ENCODE measurements at regions not wholly inside any gene's neighbourhood (a gene's known extent, or its start where the extent isn't known, plus 50 kb on each side); places are given as distances from the start of the nearest gene placed in this dataset.

GRCh38 chr12:4830556-4831210, 79.0 kb upstream of the KCNA1 start:
- Mint-ChIP-seq H3K9me3 (no peaks in the 10 kb centered on the region; the same call in 2 of the 3 replicates), H3K4me3 (no peak overlapping the region), H3K27ac (no peak overlapping the region; the same call in 1 of the 2 replicates), H3K4me1 (peaks cover 6% of the 10 kb centered on the region), H3K36me3 (ENCODE audit: low read depth) (no peaks in the 10 kb centered on the region; the same call in 2 of the 3 replicates), H3K27me3 (ENCODE audit: insufficient read depth, low read depth, poor library complexity) (peaks cover 7% of the 10 kb centered on the region)
- DNase-seq (ENCODE audit: low spot score), result peak; percentile 24
- Histone ChIP-seq H2AFZ (no peak overlapping the region), H3K27me3 (ENCODE audit: insufficient read depth) (no peaks in the 10 kb centered on the region), H3K4me2 (no peak overlapping the region), H3K4me3 (no peak overlapping the region), H3K27ac (ENCODE audit: low read depth) (no peak overlapping the region), H3K4me1 (ENCODE audit: insufficient read depth) (no peaks in the 10 kb centered on the region; the same call in 1 of the 2 replicates), H4K20me1 (replicated peaks; ENCODE audit: insufficient read depth) (no peaks in the 10 kb centered on the region; the same call in none of the 2 replicates), H3K79me2 (replicated peaks; ENCODE audit: insufficient read depth) (no peaks in the 10 kb centered on the region), H3K36me3 (ENCODE audit: insufficient read depth) (peaks cover 5% of the 10 kb centered on the region; the same call in 1 of the 2 replicates), H3K9me2 (ENCODE audit: insufficient read depth) (no peaks in the 10 kb centered on the region), H3F3A (replicated peaks; ENCODE audit: low read depth) (no peaks in the 10 kb centered on the region)
- ATAC-seq, result peak; percentile 85
- TF ChIP-seq NANOG (IDR thresholded peaks at IDR 0.05; ENCODE audit: borderline replicate concordance), result no peak
- no peak for TF ChIP-seq ZNF331 (CRISPR knock-in tag; IDR thresholded peaks at IDR 0.05; ENCODE audit: low read depth)
- no peak for TF ChIP-seq EZH2 (IDR thresholded peaks at IDR 0.05; ENCODE audit: low read depth, unreplicated experiment)
- TF ChIP-seq ZNF114 (CRISPR knock-in tag; IDR thresholded peaks at IDR 0.05), result no peak
- TF ChIP-seq CREB1 (CRISPR knock-in tag; IDR thresholded peaks at IDR 0.05; ENCODE audit: low read depth), result no peak
- no peak for TF ChIP-seq REST (IDR thresholded peaks at IDR 0.05; ENCODE audit: unreplicated experiment)
- no peak for TF ChIP-seq STAT1 (IDR thresholded peaks at IDR 0.05; ENCODE audit: unreplicated experiment)
- no peak for TF ChIP-seq POLR2AphosphoS5 (IDR thresholded peaks at IDR 0.05; ENCODE audit: low read depth)
- TF ChIP-seq ETS1 (IDR thresholded peaks at IDR 0.05), result no peak
- TF ChIP-seq EZH2phosphoT487 (IDR thresholded peaks at IDR 0.05; ENCODE audit: unreplicated experiment), result no peak
- TF ChIP-seq, protein P1, sequence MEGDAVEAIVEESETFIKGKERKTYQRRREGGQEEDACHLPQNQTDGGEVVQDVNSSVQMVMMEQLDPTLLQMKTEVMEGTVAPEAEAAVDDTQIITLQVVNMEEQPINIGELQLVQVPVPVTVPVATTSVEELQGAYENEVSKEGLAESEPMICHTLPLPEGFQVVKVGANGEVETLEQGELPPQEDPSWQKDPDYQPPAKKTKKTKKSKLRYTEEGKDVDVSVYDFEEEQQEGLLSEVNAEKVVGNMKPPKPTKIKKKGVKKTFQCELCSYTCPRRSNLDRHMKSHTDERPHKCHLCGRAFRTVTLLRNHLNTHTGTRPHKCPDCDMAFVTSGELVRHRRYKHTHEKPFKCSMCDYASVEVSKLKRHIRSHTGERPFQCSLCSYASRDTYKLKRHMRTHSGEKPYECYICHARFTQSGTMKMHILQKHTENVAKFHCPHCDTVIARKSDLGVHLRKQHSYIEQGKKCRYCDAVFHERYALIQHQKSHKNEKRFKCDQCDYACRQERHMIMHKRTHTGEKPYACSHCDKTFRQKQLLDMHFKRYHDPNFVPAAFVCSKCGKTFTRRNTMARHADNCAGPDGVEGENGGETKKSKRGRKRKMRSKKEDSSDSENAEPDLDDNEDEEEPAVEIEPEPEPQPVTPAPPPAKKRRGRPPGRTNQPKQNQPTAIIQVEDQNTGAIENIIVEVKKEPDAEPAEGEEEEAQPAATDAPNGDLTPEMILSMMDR (conservative IDR thresholded peaks at IDR 0.05; ENCODE audit: low read depth in 2 of 2), result no peak
- TF ChIP-seq, protein P2, sequence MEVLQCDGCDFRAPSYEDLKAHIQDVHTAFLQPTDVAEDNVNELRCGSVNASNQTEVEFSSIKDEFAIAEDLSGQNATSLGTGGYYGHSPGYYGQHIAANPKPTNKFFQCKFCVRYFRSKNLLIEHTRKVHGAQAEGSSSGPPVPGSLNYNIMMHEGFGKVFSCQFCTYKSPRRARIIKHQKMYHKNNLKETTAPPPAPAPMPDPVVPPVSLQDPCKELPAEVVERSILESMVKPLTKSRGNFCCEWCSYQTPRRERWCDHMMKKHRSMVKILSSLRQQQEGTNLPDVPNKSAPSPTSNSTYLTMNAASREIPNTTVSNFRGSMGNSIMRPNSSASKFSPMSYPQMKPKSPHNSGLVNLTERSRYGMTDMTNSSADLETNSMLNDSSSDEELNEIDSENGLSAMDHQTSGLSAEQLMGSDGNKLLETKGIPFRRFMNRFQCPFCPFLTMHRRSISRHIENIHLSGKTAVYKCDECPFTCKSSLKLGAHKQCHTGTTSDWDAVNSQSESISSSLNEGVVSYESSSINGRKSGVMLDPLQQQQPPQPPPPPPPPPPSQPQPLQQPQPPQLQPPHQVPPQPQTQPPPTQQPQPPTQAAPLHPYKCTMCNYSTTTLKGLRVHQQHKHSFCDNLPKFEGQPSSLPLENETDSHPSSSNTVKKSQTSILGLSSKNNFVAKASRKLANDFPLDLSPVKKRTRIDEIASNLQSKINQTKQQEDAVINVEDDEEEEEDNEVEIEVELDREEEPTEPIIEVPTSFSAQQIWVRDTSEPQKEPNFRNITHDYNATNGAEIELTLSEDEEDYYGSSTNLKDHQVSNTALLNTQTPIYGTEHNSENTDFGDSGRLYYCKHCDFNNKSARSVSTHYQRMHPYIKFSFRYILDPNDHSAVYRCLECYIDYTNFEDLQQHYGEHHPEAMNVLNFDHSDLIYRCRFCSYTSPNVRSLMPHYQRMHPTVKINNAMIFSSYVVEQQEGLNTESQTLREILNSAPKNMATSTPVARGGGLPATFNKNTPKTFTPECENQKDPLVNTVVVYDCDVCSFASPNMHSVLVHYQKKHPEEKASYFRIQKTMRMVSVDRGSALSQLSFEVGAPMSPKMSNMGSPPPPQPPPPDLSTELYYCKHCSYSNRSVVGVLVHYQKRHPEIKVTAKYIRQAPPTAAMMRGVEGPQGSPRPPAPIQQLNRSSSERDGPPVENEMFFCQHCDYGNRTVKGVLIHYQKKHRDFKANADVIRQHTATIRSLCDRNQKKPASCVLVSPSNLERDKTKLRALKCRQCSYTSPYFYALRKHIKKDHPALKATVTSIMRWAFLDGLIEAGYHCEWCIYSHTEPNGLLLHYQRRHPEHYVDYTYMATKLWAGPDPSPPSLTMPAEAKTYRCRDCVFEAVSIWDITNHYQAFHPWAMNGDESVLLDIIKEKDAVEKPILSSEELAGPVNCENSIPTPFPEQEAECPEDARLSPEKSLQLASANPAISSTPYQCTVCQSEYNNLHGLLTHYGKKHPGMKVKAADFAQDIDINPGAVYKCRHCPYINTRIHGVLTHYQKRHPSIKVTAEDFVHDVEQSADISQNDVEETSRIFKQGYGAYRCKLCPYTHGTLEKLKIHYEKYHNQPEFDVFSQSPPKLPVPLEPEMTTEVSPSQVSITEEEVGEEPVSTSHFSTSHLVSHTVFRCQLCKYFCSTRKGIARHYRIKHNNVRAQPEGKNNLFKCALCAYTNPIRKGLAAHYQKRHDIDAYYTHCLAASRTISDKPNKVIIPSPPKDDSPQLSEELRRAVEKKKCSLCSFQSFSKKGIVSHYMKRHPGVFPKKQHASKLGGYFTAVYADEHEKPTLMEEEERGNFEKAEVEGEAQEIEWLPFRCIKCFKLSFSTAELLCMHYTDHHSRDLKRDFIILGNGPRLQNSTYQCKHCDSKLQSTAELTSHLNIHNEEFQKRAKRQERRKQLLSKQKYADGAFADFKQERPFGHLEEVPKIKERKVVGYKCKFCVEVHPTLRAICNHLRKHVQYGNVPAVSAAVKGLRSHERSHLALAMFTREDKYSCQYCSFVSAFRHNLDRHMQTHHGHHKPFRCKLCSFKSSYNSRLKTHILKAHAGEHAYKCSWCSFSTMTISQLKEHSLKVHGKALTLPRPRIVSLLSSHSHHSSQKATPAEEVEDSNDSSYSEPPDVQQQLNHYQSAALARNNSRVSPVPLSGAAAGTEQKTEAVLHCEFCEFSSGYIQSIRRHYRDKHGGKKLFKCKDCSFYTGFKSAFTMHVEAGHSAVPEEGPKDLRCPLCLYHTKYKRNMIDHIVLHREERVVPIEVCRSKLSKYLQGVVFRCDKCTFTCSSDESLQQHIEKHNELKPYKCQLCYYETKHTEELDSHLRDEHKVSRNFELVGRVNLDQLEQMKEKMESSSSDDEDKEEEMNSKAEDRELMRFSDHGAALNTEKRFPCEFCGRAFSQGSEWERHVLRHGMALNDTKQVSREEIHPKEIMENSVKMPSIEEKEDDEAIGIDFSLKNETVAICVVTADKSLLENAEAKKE (CRISPR knock-in tag; IDR thresholded peaks at IDR 0.05), result no peak
- no peak for TF ChIP-seq JUNB (IDR thresholded peaks at IDR 0.05; ENCODE audit: unreplicated experiment)

Data from GM23338 (cell line).